HFFc6 (cell line): ENCODE measurements at regions not wholly inside any gene's neighbourhood (a gene's known extent, or its start where the extent isn't known, plus 50 kb on each side); places are given as distances from the start of the nearest gene placed in this dataset.

ENCODE experiments used
- DNase-seq: peaks from one replicate; pipeline ENCODE4 v3.0.0-alpha.2; 2018
- H3K27ac Mint-ChIP-seq: 2 replicates; pipeline ENCODE4 v1.8.0; 2020; ENCODE audit warnings: mild to moderate bottlenecking, mixed read lengths
- H3K27me3 Mint-ChIP-seq: 2 replicates; pipeline ENCODE4 v1.8.0; 2021; ENCODE audit warnings: mild to moderate bottlenecking, moderate library complexity, mixed read lengths; ENCODE audit not compliant: insufficient read depth
- H3K36me3 Mint-ChIP-seq: 2 replicates; pipeline ENCODE4 v1.8.0; 2021; ENCODE audit warnings: low read depth, mixed read lengths
- H3K4me1 Mint-ChIP-seq: 2 replicates; pipeline ENCODE4 v1.8.0; 2020; ENCODE audit warnings: low read depth, mixed read lengths
- H3K4me3 Mint-ChIP-seq: 2 replicates; pipeline ENCODE4 v1.8.0; 2020; ENCODE audit warnings: mild to moderate bottlenecking, moderate library complexity, mixed read lengths
- H3K9me3 Mint-ChIP-seq: 2 replicates; pipeline ENCODE4 v1.8.0; 2020; ENCODE audit warnings: mild to moderate bottlenecking, mixed read lengths
- CTCF ChIP-seq: fragments of 200-600 bp; sonication (generic); IDR thresholded peaks from 2 replicates; pipeline ENCODE4 v1.5.0; 2021; ENCODE audit warnings: antibody characterized with exemption, mild to moderate bottlenecking

DNA sequence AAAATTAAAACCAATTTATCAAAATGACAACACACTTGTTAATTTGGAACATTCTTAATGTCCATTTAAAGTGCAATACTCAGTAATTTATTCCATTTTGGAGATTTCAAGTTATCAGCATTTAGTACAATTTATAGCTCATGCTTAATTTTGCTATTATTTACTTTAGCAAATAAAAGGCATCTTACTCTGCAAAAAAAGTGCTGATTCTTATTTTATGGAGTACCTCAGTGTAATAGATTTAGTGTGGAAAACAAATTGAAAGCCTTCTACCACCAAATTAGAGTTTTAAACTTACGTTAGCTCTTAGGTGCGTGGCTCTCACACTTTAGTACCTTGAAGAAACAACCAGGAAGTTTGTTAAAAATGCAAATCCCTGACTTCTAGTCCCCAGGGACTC lies 208.4 kb upstream of the NRIP1 start:
- H3K36me3 Mint-ChIP-seq, result no peaks in the 10 kb centered on the region
- no peaks in the 10 kb centered on the region for H3K9me3 Mint-ChIP-seq
- no peak for DNase-seq
- H3K27ac Mint-ChIP-seq, result no peak overlapping the region
- peaks cover 1% of the 10 kb centered on the region; the same call in 1 of the 2 replicates for H3K27me3 Mint-ChIP-seq
- no peaks in the 10 kb centered on the region for H3K4me1 Mint-ChIP-seq
- TF ChIP-seq CTCF, result no peak
- H3K4me3 Mint-ChIP-seq, result no peak overlapping the region

DNA sequence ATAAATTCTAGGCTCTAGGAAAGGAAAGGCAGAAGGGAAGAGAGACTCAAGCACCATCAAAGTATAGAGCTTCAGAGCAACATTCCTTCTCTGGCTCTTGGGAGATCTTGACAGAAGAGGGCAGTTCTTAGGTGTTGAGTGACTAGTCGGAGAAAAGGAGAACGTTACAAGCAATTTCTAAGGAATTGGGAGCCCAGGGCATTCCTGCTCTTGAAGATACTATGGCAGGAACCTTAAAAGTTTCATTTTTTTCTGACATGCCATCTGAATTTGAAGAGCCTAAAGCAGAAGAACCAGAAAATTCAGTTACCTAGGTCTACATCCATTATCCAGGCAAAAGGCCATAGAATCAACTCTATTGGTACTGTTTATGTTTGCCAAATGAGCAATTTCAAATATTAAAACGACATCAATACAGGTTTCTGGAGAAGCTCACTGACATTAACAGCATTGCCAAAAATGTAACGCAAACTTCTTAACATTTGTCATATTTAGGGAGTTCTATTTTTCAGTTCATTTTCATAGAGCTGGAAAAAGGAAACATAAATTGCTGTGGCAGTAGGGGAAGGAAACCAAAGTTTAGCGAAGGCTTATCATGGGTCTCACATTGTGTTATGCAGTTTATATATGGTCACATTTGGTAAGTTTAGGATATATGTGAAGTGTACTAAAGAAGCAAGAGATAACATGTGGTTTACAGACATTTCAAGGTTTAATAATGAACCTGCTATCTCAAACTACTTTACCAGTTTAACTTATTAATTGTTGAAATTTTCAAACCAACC lies 210.1 kb upstream of the NRIP1 start:
- Mint-ChIP-seq H3K4me3 (no peak overlapping the region), H3K9me3 (no peaks in the 10 kb centered on the region), H3K27me3 (no peaks in the 10 kb centered on the region), H3K27ac (no peak overlapping the region), H3K36me3 (no peaks in the 10 kb centered on the region), H3K4me1 (no peaks in the 10 kb centered on the region)
- TF ChIP-seq CTCF, result no peak
- no peak for DNase-seq

- DNase-seq, result no peak
- no peaks in the 10 kb centered on the region for H3K4me1 Mint-ChIP-seq
- no peak overlapping the region for H3K27ac Mint-ChIP-seq
- no peak overlapping the region for H3K4me3 Mint-ChIP-seq
- H3K36me3 Mint-ChIP-seq, result no peaks in the 10 kb centered on the region
- TF ChIP-seq CTCF, result no peak
- no peaks in the 10 kb centered on the region for H3K27me3 Mint-ChIP-seq
- H3K9me3 Mint-ChIP-seq, result no peaks in the 10 kb centered on the region
Measured at GRCh38 chr21:15275615-15276235, 210.9 kb upstream of the NRIP1 start.

- no peaks in the 10 kb centered on the region for H3K36me3 Mint-ChIP-seq
- H3K27me3 Mint-ChIP-seq, result no peaks in the 10 kb centered on the region
- H3K9me3 Mint-ChIP-seq, result no peaks in the 10 kb centered on the region
- no peak overlapping the region for H3K27ac Mint-ChIP-seq
- no peak for TF ChIP-seq CTCF
- DNase-seq, result no peak
- no peaks in the 10 kb centered on the region for H3K4me1 Mint-ChIP-seq
- H3K4me3 Mint-ChIP-seq, result no peak overlapping the region
Measured at GRCh38 chr21:15276243-15276642, 211.4 kb upstream of the NRIP1 start.

- Mint-ChIP-seq H3K4me1 (no peaks in the 10 kb centered on the region), H3K36me3 (no peaks in the 10 kb centered on the region), H3K27ac (no peak overlapping the region), H3K9me3 (no peaks in the 10 kb centered on the region), H3K4me3 (no peak overlapping the region), H3K27me3 (no peaks in the 10 kb centered on the region)
- no peak for TF ChIP-seq CTCF
- DNase-seq, result no peak
Measured at GRCh38 chr21:15277466-15277865, 212.7 kb upstream of the NRIP1 start.
